Tongue (tissue), 1 donor: ENCODE measurements at regions not wholly inside any gene's neighbourhood (a gene's known extent, or its start where the extent isn't known, plus 50 kb on each side); places are given as distances from the start of the nearest gene placed in this dataset.
"Not testable (repeated sequence)": the region's sequence is repeated elsewhere in the genome, so short reads cannot be mapped to it uniquely, and the experiment has no call there.

Experiments used
- DNase-seq: peaks from one replicate; pipeline ENCODE4 v3.0.0-alpha.2; 2015

GRCh38 chr4:141538001-141538400 is 98.4 kb upstream of the IL15 start:
- no peak for DNase-seq

DNA sequence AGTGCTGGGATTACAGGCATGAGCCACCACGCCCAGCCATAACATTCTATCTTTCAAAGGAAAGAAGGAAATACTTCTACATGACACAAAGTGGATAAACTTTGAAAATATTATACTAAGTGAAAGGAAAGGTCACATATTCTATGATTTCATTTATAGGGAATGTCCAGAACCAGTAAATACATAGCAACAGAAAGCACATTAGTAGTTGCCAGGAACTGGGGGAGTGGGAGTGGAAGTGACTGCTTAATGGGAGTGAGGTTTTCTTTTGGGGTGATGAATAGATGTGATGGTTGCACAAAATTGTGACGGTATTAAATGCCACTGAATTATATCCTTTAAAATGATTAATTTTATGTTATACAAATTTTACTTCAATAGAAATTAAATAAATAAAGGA is 95.7 kb upstream of the IL15 start:
- DNase-seq, result no peak

DNA sequence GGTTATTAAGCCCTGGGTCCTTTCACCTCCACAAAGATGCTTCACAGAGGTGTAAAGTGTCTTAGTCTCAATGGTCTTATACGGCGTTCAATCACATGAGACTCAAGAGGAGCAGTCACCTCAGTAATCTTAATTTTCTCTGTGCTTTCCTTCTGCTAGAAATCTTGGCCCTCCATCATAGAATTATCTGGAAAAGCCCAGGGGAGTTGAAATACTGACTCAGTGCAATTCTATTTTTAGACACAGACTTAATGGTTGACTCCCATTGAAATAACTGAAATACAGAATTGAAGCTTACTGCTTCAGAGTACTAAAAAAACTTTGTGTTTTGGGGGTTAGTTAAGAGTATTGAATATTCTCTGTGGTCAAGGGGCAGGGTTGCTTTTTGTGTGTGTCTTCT is 94.5 kb upstream of the IL15 start:
- no peak for DNase-seq

DNA sequence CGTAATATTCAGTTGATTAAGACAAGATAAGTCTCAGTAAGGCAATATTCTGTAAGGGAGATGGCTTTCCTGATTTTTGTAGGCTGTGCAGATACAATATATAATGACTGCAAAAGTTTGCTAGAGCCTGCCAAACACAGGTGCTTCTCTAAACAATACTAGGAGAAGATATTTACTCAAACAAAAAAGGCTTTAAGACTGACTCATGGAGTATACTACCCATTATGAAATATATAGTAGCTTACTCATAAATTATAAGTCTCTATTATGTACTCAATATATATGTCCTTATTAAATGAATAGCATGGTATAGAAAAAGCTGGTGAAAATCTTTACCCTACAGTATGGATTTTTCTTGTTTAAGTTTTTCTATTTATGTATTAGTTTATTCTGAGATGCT is 93.2 kb upstream of the IL15 start:
- DNase-seq, result no peak

DNA sequence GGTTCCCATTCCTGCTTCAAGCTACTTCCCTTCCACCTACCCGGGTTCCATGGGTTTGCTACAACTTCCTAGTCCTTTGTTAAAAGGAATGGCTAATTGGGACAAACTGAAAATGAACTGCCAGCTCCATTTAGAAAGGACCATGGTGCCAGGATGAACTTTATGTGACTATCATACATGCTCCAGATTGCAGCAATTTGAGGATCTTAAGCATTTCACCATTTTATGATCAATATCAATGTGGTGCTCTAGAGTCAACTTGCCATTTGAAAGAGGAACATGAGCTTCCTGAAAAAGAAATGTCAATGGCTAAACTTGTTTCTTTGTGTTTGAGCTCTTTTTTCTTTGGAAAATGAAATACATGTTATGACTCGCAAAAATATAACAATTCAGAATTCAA is 92.7 kb upstream of the IL15 start:
- DNase-seq, result no peak

- no peak for DNase-seq
Observed at GRCh38 chr4:141548791-141549190, 87.6 kb upstream of the IL15 start.

- no peak for DNase-seq
Observed at GRCh38 chr4:141560056-141560455, 76.3 kb upstream of the IL15 start.

DNA sequence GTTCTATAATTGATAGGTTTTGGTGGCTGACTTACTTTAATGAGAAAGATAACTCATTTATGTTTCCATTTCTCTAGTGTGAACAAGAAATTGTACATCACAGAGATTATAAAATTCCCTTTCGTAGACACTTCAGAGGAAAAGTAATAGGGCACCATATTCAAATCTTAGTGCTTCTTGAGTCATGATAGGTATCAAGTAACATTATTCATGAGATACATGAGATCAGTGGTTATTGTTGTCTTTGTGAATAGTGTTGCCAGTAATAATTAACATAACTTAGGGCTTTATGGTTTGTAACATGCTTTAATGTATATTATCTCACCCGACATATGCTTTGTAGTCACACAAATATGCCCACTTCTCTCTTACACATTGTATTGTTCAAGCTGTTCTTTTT is 73.7 kb upstream of the IL15 start:
- no peak for DNase-seq

GRCh38 chr4:141563723-141564122 is 72.7 kb upstream of the IL15 start:
- DNase-seq, result no peak

GRCh38 chr4:141564961-141565360 is 71.4 kb upstream of the IL15 start:
- not testable (repeated sequence) for DNase-seq

DNA sequence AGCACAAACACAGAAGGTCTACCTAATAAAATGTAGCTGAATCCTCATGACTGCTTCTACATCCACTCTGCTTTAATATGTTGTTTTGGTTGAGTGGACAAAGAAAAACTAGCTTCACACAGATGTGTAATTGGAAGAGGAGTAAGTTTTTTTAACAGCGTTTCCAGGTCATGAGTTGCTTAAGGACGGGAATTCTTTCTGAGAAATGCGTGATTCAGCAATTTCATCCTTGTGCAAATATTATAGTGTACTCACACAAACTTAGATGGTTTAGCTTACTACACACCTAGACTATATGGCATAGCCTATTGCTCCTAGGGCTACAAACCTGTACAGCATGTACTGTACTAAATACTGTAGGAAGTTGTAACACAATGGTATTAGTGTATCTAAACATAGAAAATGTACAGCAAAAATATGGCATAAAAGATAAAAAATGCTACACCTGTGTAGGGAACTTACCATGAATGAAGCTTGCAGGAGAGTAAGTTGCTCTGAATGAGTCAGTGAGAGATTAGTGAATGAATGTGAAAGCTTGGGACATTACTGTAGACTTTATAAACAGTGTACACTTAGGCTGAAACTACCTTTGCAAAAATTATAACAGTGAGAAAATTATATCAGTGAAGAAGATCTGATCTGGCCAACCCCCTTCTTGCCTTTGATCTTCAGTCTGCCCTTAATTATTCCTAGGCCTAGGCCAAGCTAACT is 70.8 kb upstream of the IL15 start:
- DNase-seq, result no peak

GRCh38 chr4:141567326-141567915 is 69.0 kb upstream of the IL15 start:
- no peak for DNase-seq

- DNase-seq, result no peak
Observed at GRCh38 chr4:141569141-141569540, 67.2 kb upstream of the IL15 start.

- DNase-seq, result no peak
Observed at GRCh38 chr4:141570290-141570689, 66.1 kb upstream of the IL15 start.

- DNase-seq, result no peak
Observed at GRCh38 chr4:141571362-141571761, 65.0 kb upstream of the IL15 start.

DNA sequence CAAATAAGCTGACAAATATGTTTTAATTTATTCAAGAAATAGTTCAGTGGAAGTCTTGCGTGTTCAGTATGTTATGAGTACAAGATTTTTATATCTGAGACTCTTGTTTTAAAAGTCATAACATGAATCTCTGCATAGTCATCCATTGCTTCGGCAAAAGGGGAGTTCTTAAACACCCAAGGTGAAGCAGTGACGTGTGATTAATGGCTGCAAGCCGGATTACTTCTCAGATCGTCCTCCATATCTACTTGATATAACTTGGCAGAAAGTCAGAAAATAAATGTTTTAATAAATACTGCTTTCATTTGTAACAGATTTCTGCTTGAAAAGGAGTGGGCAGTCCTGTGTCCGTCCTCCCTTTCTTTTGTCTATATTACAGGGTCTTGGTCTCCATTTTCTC is 64.6 kb upstream of the IL15 start:
- DNase-seq, result no peak

- no peak for DNase-seq
Observed at GRCh38 chr4:141573678-141574077, 62.7 kb upstream of the IL15 start.

DNA sequence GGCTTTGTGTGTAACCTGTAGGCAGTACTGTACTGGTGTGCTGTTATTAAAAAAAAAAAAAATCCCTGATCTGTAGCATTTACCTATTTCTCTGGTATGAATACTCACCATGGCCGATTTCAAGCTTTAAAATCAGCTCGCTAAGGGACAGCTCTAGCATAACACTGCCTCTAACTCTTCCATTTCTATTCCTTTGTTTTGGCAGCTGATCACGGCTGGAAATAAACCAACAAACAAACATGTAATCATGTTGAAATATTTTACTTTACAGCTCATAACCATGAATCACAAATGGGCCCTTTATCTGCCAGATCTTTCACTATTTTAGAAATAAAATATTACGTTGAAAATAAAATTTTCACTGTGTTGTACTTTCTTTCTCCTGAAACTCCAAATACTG is 60.5 kb upstream of the IL15 start:
- DNase-seq, result peak; percentile 10

DNA sequence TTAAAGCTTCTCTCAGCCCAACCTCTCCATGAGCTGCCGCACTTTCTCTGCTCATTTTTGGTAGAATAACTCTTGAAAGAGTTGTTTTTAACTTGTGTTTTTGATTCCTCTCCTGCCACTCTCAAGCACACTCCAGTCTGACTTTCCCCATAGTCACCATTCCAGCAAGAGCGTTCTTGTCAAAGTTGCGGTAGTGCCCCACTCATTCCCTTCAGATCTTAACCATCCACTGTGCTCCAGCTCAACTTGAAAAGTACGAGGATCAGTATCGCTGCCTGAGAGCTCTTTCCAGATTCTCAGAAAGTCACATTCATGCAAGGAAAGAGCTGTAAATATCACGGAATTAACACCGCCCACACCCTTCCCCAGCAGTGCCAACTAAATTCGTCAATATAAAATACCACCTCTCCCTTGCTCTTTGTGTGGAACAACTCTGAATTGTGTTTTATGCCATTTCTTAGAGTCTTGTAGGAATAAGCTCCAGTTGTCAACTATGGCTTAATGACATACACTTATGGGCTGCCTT is 59.7 kb upstream of the IL15 start:
- no peak for DNase-seq

- no peak for DNase-seq
Observed at GRCh38 chr4:141578451-141578850, 57.9 kb upstream of the IL15 start.

- no peak for DNase-seq
Observed at GRCh38 chr4:141580523-141580922, 55.9 kb upstream of the IL15 start.
